ENCODE measurements at regions not wholly inside any gene's neighbourhood (a gene's known extent, or its start where the extent isn't known, plus 50 kb on each side); places are given as distances from the start of the nearest gene placed in this dataset.

GRCh38 chr6:147888374-147888773 is 379.9 kb downstream of the SAMD5 start:
- H3K9ac ChIP-seq (ENCODE audit: low read depth, low read length) = no peak overlapping the region
- no peak for DNase-seq
- H2AFZ ChIP-seq (ENCODE audit: low read depth, low read length) = no peak overlapping the region
- no peak for ATAC-seq (ENCODE audit: insufficient read depth, low read depth)
- TF ChIP-seq CTCF (IDR thresholded peaks at IDR 0.05; ENCODE audit: borderline replicate concordance, extremely low read depth, low read length, poor library complexity, severe bottlenecking) (no peak), EZH2 (IDR thresholded peaks at IDR 0.05; ENCODE audit: borderline replicate concordance, low read depth, low read length, severe bottlenecking) (no peak)
- no peak overlapping the region for H3K27ac ChIP-seq (ENCODE audit: low read length)
- H3K36me3 ChIP-seq (ENCODE audit: insufficient read depth, low read length) = no peaks in the 10 kb centered on the region
- H3K27me3 ChIP-seq (ENCODE audit: insufficient read depth, low read length, poor library complexity) = no peaks in the 10 kb centered on the region
- H3K4me3 ChIP-seq (ENCODE audit: low read depth in 1 of 2, low read length in 2 of 2) = no peak overlapping the region
- H3K79me2 ChIP-seq (ENCODE audit: insufficient read depth, low read length) = no peaks in the 10 kb centered on the region
- no peaks in the 10 kb centered on the region for H3K9me3 ChIP-seq (ENCODE audit: insufficient read depth, low read length, severe bottlenecking)
- no peak overlapping the region for H3K4me2 ChIP-seq (ENCODE audit: insufficient read depth, low read length)
- no peaks in the 10 kb centered on the region for H3K4me1 ChIP-seq (ENCODE audit: insufficient read depth, low read length)
- H4K20me1 ChIP-seq (ENCODE audit: insufficient read depth, low read length) = no peaks in the 10 kb centered on the region

GRCh38 chr6:147891671-147892070 is 383.2 kb downstream of the SAMD5 start:
- no peaks in the 10 kb centered on the region for H3K27me3 ChIP-seq (ENCODE audit: insufficient read depth, low read length, poor library complexity)
- TF ChIP-seq CTCF (IDR thresholded peaks at IDR 0.05; ENCODE audit: borderline replicate concordance, extremely low read depth, low read length, poor library complexity, severe bottlenecking) (no peak), EZH2 (IDR thresholded peaks at IDR 0.05; ENCODE audit: borderline replicate concordance, low read depth, low read length, severe bottlenecking) (no peak)
- no peaks in the 10 kb centered on the region for H3K36me3 ChIP-seq (ENCODE audit: insufficient read depth, low read length)
- no peak overlapping the region for H3K4me2 ChIP-seq (ENCODE audit: insufficient read depth, low read length)
- no peaks in the 10 kb centered on the region for H3K79me2 ChIP-seq (ENCODE audit: insufficient read depth, low read length)
- H3K9me3 ChIP-seq (ENCODE audit: insufficient read depth, low read length, severe bottlenecking) = no peaks in the 10 kb centered on the region
- ATAC-seq (ENCODE audit: insufficient read depth, low read depth) = no peak
- H3K27ac ChIP-seq (ENCODE audit: low read length) = no peak overlapping the region
- H3K9ac ChIP-seq (ENCODE audit: low read depth, low read length) = no peak overlapping the region
- DNase-seq = no peak
- no peak overlapping the region for H2AFZ ChIP-seq (ENCODE audit: low read depth, low read length)
- no peak overlapping the region for H3K4me3 ChIP-seq (ENCODE audit: low read depth in 1 of 2, low read length in 2 of 2)
- H3K4me1 ChIP-seq (ENCODE audit: insufficient read depth, low read length) = no peaks in the 10 kb centered on the region
- no peaks in the 10 kb centered on the region for H4K20me1 ChIP-seq (ENCODE audit: insufficient read depth, low read length)

- ATAC-seq (ENCODE audit: insufficient read depth, low read depth) (no peak), DNase-seq (no peak)
- TF ChIP-seq CTCF (IDR thresholded peaks at IDR 0.05; ENCODE audit: borderline replicate concordance, extremely low read depth, low read length, poor library complexity, severe bottlenecking) (no peak), EZH2 (IDR thresholded peaks at IDR 0.05; ENCODE audit: borderline replicate concordance, low read depth, low read length, severe bottlenecking) (no peak)
Measured at GRCh38 chr6:147892476-147892875, 384.0 kb downstream of the SAMD5 start.

GRCh38 chr6:147895272-147895671 is 386.8 kb downstream of the SAMD5 start:
- Histone ChIP-seq H3K4me2 (ENCODE audit: insufficient read depth, low read length) (no peak overlapping the region), H3K4me3 (ENCODE audit: low read depth in 1 of 2, low read length in 2 of 2) (no peak overlapping the region), H3K79me2 (ENCODE audit: insufficient read depth, low read length) (no peaks in the 10 kb centered on the region), H3K4me1 (ENCODE audit: insufficient read depth, low read length) (no peaks in the 10 kb centered on the region), H3K36me3 (ENCODE audit: insufficient read depth, low read length) (no peaks in the 10 kb centered on the region), H2AFZ (ENCODE audit: low read depth, low read length) (no peak overlapping the region), H3K9me3 (ENCODE audit: insufficient read depth, low read length, severe bottlenecking) (no peaks in the 10 kb centered on the region), H3K27ac (ENCODE audit: low read length) (no peak overlapping the region), H4K20me1 (ENCODE audit: insufficient read depth, low read length) (no peaks in the 10 kb centered on the region), H3K9ac (ENCODE audit: low read depth, low read length) (no peak overlapping the region), H3K27me3 (ENCODE audit: insufficient read depth, low read length, poor library complexity) (no peaks in the 10 kb centered on the region)
- no peak for DNase-seq
- no peak for ATAC-seq (ENCODE audit: insufficient read depth, low read depth)
- TF ChIP-seq EZH2 (IDR thresholded peaks at IDR 0.05; ENCODE audit: borderline replicate concordance, low read depth, low read length, severe bottlenecking) (no peak), CTCF (IDR thresholded peaks at IDR 0.05; ENCODE audit: borderline replicate concordance, extremely low read depth, low read length, poor library complexity, severe bottlenecking) (no peak)

More at GRCh38 chr6:147892476-147892875, 384.0 kb downstream of the SAMD5 start:
- H3K4me1 ChIP-seq (ENCODE audit: insufficient read depth, low read length) = no peaks in the 10 kb centered on the region
- H2AFZ ChIP-seq (ENCODE audit: low read depth, low read length) = no peak overlapping the region
- H3K27me3 ChIP-seq (ENCODE audit: insufficient read depth, low read length, poor library complexity) = no peaks in the 10 kb centered on the region
- no peaks in the 10 kb centered on the region for H3K79me2 ChIP-seq (ENCODE audit: insufficient read depth, low read length)
- H3K9me3 ChIP-seq (ENCODE audit: insufficient read depth, low read length, severe bottlenecking) = no peaks in the 10 kb centered on the region
- H3K4me2 ChIP-seq (ENCODE audit: insufficient read depth, low read length) = no peak overlapping the region
- no peaks in the 10 kb centered on the region for H4K20me1 ChIP-seq (ENCODE audit: insufficient read depth, low read length)
- no peaks in the 10 kb centered on the region for H3K36me3 ChIP-seq (ENCODE audit: insufficient read depth, low read length)
- no peak overlapping the region for H3K9ac ChIP-seq (ENCODE audit: low read depth, low read length)
- no peak overlapping the region for H3K4me3 ChIP-seq (ENCODE audit: low read depth in 1 of 2, low read length in 2 of 2)
- H3K27ac ChIP-seq (ENCODE audit: low read length) = no peak overlapping the region
